WERI-Rb-1 (cell line): ENCODE measurements at regions not wholly inside any gene's neighbourhood (a gene's known extent, or its start where the extent isn't known, plus 50 kb on each side); places are given as distances from the start of the nearest gene placed in this dataset.

Source experiments
- DNase-seq: peaks from one replicate; pipeline ENCODE4 v3.0.0-alpha.2; 2020
- H3K27ac ChIP-seq: fragments of 250-450 bp; sonication (Bioruptor Pico); 2 replicates; pipeline ENCODE4 v1.5.1; 2020; ENCODE audit warnings: mild to moderate bottlenecking, moderate library complexity
- H3K27me3 ChIP-seq: fragments of 250-450 bp; sonication (Bioruptor Pico); 2 replicates; pipeline ENCODE4 v1.5.1; 2021; ENCODE audit warnings: mild to moderate bottlenecking, low read depth, moderate library complexity; ENCODE audit not compliant: insufficient read depth, severe bottlenecking
- H3K36me3 ChIP-seq: fragments of 250-450 bp; sonication (Bioruptor Pico); 2 replicates; pipeline ENCODE4 v1.5.1; 2020; ENCODE audit warnings: mild to moderate bottlenecking, moderate library complexity
- H3K4me3 ChIP-seq: 2 replicates; pipeline ENCODE4 v1.5.1; 2011; ENCODE audit warnings: low read depth, mild to moderate bottlenecking, control low read depth, low read length
- H3K9me3 ChIP-seq: fragments of 250-450 bp; sonication (Bioruptor Pico); 2 replicates; pipeline ENCODE4 v1.5.1; 2021; ENCODE audit warnings: mild to moderate bottlenecking, moderate library complexity; ENCODE audit not compliant: severe bottlenecking
- CTCF ChIP-seq: IDR thresholded peaks from 2 replicates; pipeline ENCODE4 v1.5.1; 2011; ENCODE audit warnings: low read depth, mild to moderate bottlenecking, control low read depth, inconsistent platforms, low read length

- H3K27ac ChIP-seq: no peak overlapping the region
- H3K9me3 ChIP-seq: no peaks in the 10 kb centered on the region
- no peaks in the 10 kb centered on the region for H3K36me3 ChIP-seq
- DNase-seq: no peak
- no peak overlapping the region for H3K4me3 ChIP-seq
- TF ChIP-seq CTCF: no peak
- H3K27me3 ChIP-seq: no peaks in the 10 kb centered on the region
Observed at GRCh38 chr5:74288448-74289108, 351.9 kb downstream of the ENC1 start.

DNA sequence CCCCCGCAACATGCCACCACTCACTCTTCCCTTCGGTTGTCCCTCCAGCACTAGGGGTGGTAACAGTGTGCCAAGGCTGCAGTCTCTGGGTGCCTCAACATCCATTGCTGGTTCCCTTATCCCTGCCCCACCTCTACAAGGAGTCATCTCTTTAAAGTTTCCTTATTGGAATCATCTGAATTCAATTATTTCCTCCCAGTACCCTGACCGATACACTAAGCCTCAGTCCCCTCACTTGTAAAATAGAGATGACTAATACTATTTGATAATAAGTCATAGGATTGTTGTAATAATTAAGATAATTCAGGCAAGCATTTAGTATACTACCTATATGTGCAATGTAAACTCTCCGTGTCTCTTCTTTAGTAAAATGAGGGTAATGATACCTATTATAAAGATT lies 352.5 kb downstream of the ENC1 start:
- H3K27me3 ChIP-seq: no peaks in the 10 kb centered on the region
- no peaks in the 10 kb centered on the region for H3K9me3 ChIP-seq
- no peaks in the 10 kb centered on the region for H3K36me3 ChIP-seq
- TF ChIP-seq CTCF: no peak
- DNase-seq: no peak
- H3K27ac ChIP-seq: no peak overlapping the region
- no peak overlapping the region for H3K4me3 ChIP-seq

GRCh38 chr5:74286734-74287695 lies 353.5 kb downstream of the ENC1 start:
- DNase-seq: peak; percentile 80
- no peak for TF ChIP-seq CTCF
- Histone ChIP-seq H3K36me3 (no peaks in the 10 kb centered on the region), H3K9me3 (no peaks in the 10 kb centered on the region), H3K27me3 (no peaks in the 10 kb centered on the region), H3K27ac (no peak overlapping the region), H3K4me3 (no peak overlapping the region)

GRCh38 chr5:74285675-74286280 lies 354.8 kb downstream of the ENC1 start:
- TF ChIP-seq CTCF: no peak
- Histone ChIP-seq H3K4me3 (no peak overlapping the region), H3K27ac (no peak overlapping the region), H3K27me3 (no peaks in the 10 kb centered on the region), H3K36me3 (no peaks in the 10 kb centered on the region), H3K9me3 (no peaks in the 10 kb centered on the region)
- DNase-seq: no peak

- no peak for TF ChIP-seq CTCF
- no peak overlapping the region for H3K27ac ChIP-seq
Observed at GRCh38 chr5:74282490-74282889, 358.0 kb downstream of the ENC1 start.

More at GRCh38 chr5:74282490-74282889, 358.0 kb downstream of the ENC1 start:
- Histone ChIP-seq H3K4me3 (no peak overlapping the region), H3K9me3 (no peaks in the 10 kb centered on the region), H3K27me3 (no peaks in the 10 kb centered on the region), H3K36me3 (no peaks in the 10 kb centered on the region)
- no peak for DNase-seq
